NCI-H2107 (cell line): ENCODE measurements at regions not wholly inside any gene's neighbourhood (a gene's known extent, or its start where the extent isn't known, plus 50 kb on each side); places are given as distances from the start of the nearest gene placed in this dataset.

ENCODE experiments used
- DNase-seq: peaks from one replicate; lab custom pipeline; 2025; lab: John Stamatoyannopoulos, UW

- no peak for DNase-seq
Measured at GRCh38 chr12:102534899-102535298, 54.5 kb upstream of the IGF1 start.

- DNase-seq = no peak
Measured at GRCh38 chr12:102533483-102534215, 53.3 kb upstream of the IGF1 start.
